ENCODE measurements at regions not wholly inside any gene's neighbourhood (a gene's known extent, or its start where the extent isn't known, plus 50 kb on each side); places are given as distances from the start of the nearest gene placed in this dataset.

- intact Hi-C loops (cut with micrococcal nuclease): no loop called here
These were observed 465.3 kb downstream of the BMP2 start for GRCh38 chr20:7232796-7233195.

- intact Hi-C loops (cut with micrococcal nuclease): no loop called here
These were observed 469.8 kb downstream of the BMP2 start for GRCh38 chr20:7237251-7237650.

- intact Hi-C loops (cut with micrococcal nuclease): no loop called here
These were observed 473.0 kb downstream of the BMP2 start for GRCh38 chr20:7240490-7240889.

GRCh38 chr20:7248281-7249201 lies 481.1 kb downstream of the BMP2 start:
- intact Hi-C loops (cut with micrococcal nuclease): no loop called here

GRCh38 chr20:7250337-7250736 lies 482.9 kb downstream of the BMP2 start:
- intact Hi-C loops (cut with micrococcal nuclease): no loop called here

- intact Hi-C loops (cut with micrococcal nuclease): no loop called here
These were observed 489.6 kb downstream of the BMP2 start for GRCh38 chr20:7257099-7257498.

- intact Hi-C loops (cut with micrococcal nuclease): no loop called here
These were observed 490.4 kb downstream of the BMP2 start for GRCh38 chr20:7257692-7258466.

- intact Hi-C loops (cut with micrococcal nuclease): no loop called here
These were observed 495.3 kb downstream of the BMP2 start for GRCh38 chr20:7262803-7263202.

GRCh38 chr20:7264137-7264536 lies 496.7 kb downstream of the BMP2 start:
- intact Hi-C loops (cut with micrococcal nuclease): no loop called here

- intact Hi-C loops (cut with micrococcal nuclease): no loop called here
These were observed 502.0 kb downstream of the BMP2 start for GRCh38 chr20:7269452-7269851.

- intact Hi-C loops (cut with micrococcal nuclease): no loop called here
These were observed 505.0 kb downstream of the BMP2 start for GRCh38 chr20:7272512-7272911.

- intact Hi-C loops (cut with micrococcal nuclease): no loop called here
These were observed 507.4 kb downstream of the BMP2 start for GRCh38 chr20:7274870-7275269.

- intact Hi-C loops (cut with micrococcal nuclease): no loop called here
These were observed 508.3 kb downstream of the BMP2 start for GRCh38 chr20:7275645-7276237.

- intact Hi-C loops (cut with micrococcal nuclease): loop anchor here (5.0 kb wide), 1 partner anchor 459 kb away; no protein-coding TSS in a partner anchor
These were observed 518.6 kb downstream of the BMP2 start for GRCh38 chr20:7285918-7286556.

GRCh38 chr20:7291323-7291943 lies 523.9 kb downstream of the BMP2 start:
- intact Hi-C loops (cut with micrococcal nuclease): no loop called here

GRCh38 chr20:7291946-7292345 lies 524.5 kb downstream of the BMP2 start:
- intact Hi-C loops (cut with micrococcal nuclease): no loop called here

GRCh38 chr20:7294816-7295360 lies 527.4 kb downstream of the BMP2 start:
- intact Hi-C loops (cut with micrococcal nuclease): no loop called here

- intact Hi-C loops (cut with micrococcal nuclease): no loop called here
These were observed 534.3 kb downstream of the BMP2 start for GRCh38 chr20:7301807-7302206.

- intact Hi-C loops (cut with micrococcal nuclease): no loop called here
These were observed 534.8 kb downstream of the BMP2 start for GRCh38 chr20:7302250-7302649.

GRCh38 chr20:7305976-7306375 lies 538.5 kb downstream of the BMP2 start:
- intact Hi-C loops (cut with micrococcal nuclease): no loop called here

- intact Hi-C loops (cut with micrococcal nuclease): no loop called here
These were observed 540.7 kb downstream of the BMP2 start for GRCh38 chr20:7308163-7308562.

Measured in T-helper 1 cell treated with Interleukin-12 subunit alpha and Interleukin-12 subunit beta and Interleukin-4 antibody, amounts not matched to agents 30 ng/mL and 1 ng/mL, for 36 hours (primary cell).